B cell (primary cell): ENCODE measurements at regions not wholly inside any gene's neighbourhood (a gene's known extent, or its start where the extent isn't known, plus 50 kb on each side); places are given as distances from the start of the nearest gene placed in this dataset.

ENCODE experiments used
- ATAC-seq: fragments of 200-7000 bp; cut with Tn5 transposase; one replicate; pipeline ENCODE4 v1.10.0; 2021; ENCODE audit warnings: low read depth, mild to moderate bottlenecking, moderate number of reproducible peaks, moderate library complexity
- CTCF ChIA-PET: fragments of 350-600 bp; sonication (Branson Sonifier 250); formaldehyde crosslinking; loops from one replicate; lab custom pipeline; 2021; ENCODE audit warnings: antibody characterized with exemption, inconsistent platforms; lab: Charles Lee
- POLR2A ChIA-PET: fragments of 350-600 bp; sonication (Branson Sonifier 250); formaldehyde crosslinking; loops from one replicate; lab custom pipeline; 2021; ENCODE audit warnings: antibody characterized with exemption; lab: Charles Lee
- DNase-seq: peaks from one replicate; pipeline ENCODE4 v3.0.0; 2013
- H2AFZ ChIP-seq: 2 replicates; pipeline ENCODE4 v1.6.1; 2012; ENCODE audit warnings: mild to moderate bottlenecking, low read depth, low read length; ENCODE audit not compliant: insufficient read depth, poor library complexity, severe bottlenecking
- H3K27ac ChIP-seq, 2 donors: 1 replicate in 1 of 2; 2 replicates in 1 of 2; pipeline ENCODE4 v1.5.1; 2012 to 2013; ENCODE audit warnings: low read length in 2 of 2, mild to moderate bottlenecking in 2 of 2, moderate library complexity in 1 of 2
- H3K27me3 ChIP-seq, 4 experiments: fragments of 200-600 bp in 1 of 4; sonication (generic) in 1 of 4; replicated peaks in 1 of 4; 1 replicate in 2 of 4; 2 replicates in 2 of 4; pipeline versions ENCODE4 v1.6.1 to v1.7.0; 2013 to 2016; ENCODE audit warnings: low read length in 3 of 4, mild to moderate bottlenecking in 2 of 4, mixed read lengths in 1 of 4, moderate library complexity in 1 of 4; ENCODE audit not compliant: insufficient read depth in 4 of 4, control insufficient read depth in 3 of 4; ENCODE audit errors: control extremely low read depth in 1 of 4
- H3K36me3 ChIP-seq, 2 experiments: replicated peaks in 1 of 2; 1 replicate in 1 of 2; 2 replicates in 1 of 2; pipeline versions ENCODE4 v1.6.1 to v1.7.1; 2013; ENCODE audit warnings: low read length in 1 of 2; ENCODE audit not compliant: insufficient read depth in 2 of 2, control insufficient read depth in 1 of 2; ENCODE audit errors: control extremely low read depth in 1 of 2, extremely low read depth in 1 of 2
- H3K4me1 ChIP-seq, 2 donors: fragments of 200-600 bp in 1 of 2; sonication (generic) in 1 of 2; 1 replicate in 1 of 2; 2 replicates in 1 of 2; pipeline versions ENCODE4 v1.5.1 to v1.6.1; 2013 to 2017; ENCODE audit warnings: low read length in 2 of 2; ENCODE audit not compliant: control insufficient read depth in 2 of 2, insufficient read depth in 2 of 2
- H3K4me2 ChIP-seq: replicated peaks from 2 replicates; pipeline ENCODE3; 2012; ENCODE audit warnings: mild to moderate bottlenecking, low read depth, low read length; ENCODE audit not compliant: poor library complexity, severe bottlenecking
- H3K4me3 ChIP-seq, 5 experiments: fragments of 200-600 bp in 1 of 5; sonication (generic) in 1 of 5; 1 replicate in 3 of 5; 2 replicates in 2 of 5; pipeline versions ENCODE4 v1.5.1 to v1.7.0; 2011 to 2016; ENCODE audit warnings: low read length in 4 of 5, mild to moderate bottlenecking in 4 of 5, low read depth in 2 of 5, control low read depth in 1 of 5, moderate library complexity in 1 of 5; ENCODE audit not compliant: insufficient read depth in 1 of 5; ENCODE audit errors: control extremely low read depth in 1 of 5, extremely low read depth in 1 of 5
- H3K79me2 ChIP-seq: fragments of 200-600 bp; sonication (generic); one replicate; pipeline ENCODE4 v1.6.0; 2016; ENCODE audit warnings: low read length; ENCODE audit not compliant: control insufficient read depth, insufficient read depth
- H3K9ac ChIP-seq: fragments of 200-600 bp; sonication (generic); 2 replicates; pipeline ENCODE4 v1.6.1; 2017; ENCODE audit warnings: mild to moderate bottlenecking, low read length, moderate library complexity
- H3K9me3 ChIP-seq, 3 donors: one replicate each; pipeline versions ENCODE4 v1.6.1 to v1.7.1; 2013; ENCODE audit warnings: low read length in 2 of 3; ENCODE audit not compliant: control insufficient read depth in 2 of 3, insufficient read depth in 1 of 3; ENCODE audit errors: control extremely low read depth in 1 of 3
- H4K20me1 ChIP-seq: 2 replicates; pipeline ENCODE4 v1.6.0; 2012; ENCODE audit warnings: mild to moderate bottlenecking, low read length; ENCODE audit not compliant: insufficient read depth, control insufficient read depth, poor library complexity, severe bottlenecking
- H3K27ac Mint-ChIP-seq: one replicate; pipeline ENCODE4 v1.8.0; 2021; ENCODE audit warnings: mixed read lengths
- H3K27me3 Mint-ChIP-seq: one replicate; pipeline ENCODE4 v1.8.0; 2021; ENCODE audit warnings: mixed read lengths
- H3K4me1 Mint-ChIP-seq: one replicate; pipeline ENCODE4 v1.8.0; 2021; ENCODE audit warnings: mixed read lengths
- H3K4me3 Mint-ChIP-seq: one replicate; pipeline ENCODE4 v1.8.0; 2021; ENCODE audit warnings: mixed read lengths
- H3K9me3 Mint-ChIP-seq: one replicate; pipeline ENCODE4 v1.8.0; 2022; ENCODE audit warnings: mixed read lengths; ENCODE audit not compliant: insufficient read depth
- EZH2 ChIP-seq: IDR thresholded peaks from 2 replicates; pipeline ENCODE4 v1.6.1; 2012; ENCODE audit warnings: borderline replicate concordance, low read depth, mild to moderate bottlenecking, moderate library complexity, low read length; ENCODE audit not compliant: insufficient read depth, poor library complexity, severe bottlenecking
- WGBS: methylation state at CpG from one replicate; pipeline ENCODE4 v1.1.5; 2013; ENCODE audit warnings: missing lambda C conversion rate; ENCODE audit not compliant: insufficient coverage; 5-methylcytosine and 5-hydroxymethylcytosine counted together
- intact Hi-C: fragments of 100-400 bp; cut with micrococcal nuclease; formaldehyde crosslinking; loops from one replicate; pipeline ENCODE4 v1.10.0; 2022
- TF ChIP-seq, protein P1 (sequence below): fragments of 200-600 bp; IDR thresholded peaks from one replicate; pipeline ENCODE4 v1.8.0; 2022; ENCODE audit warnings: antibody characterized with exemption, mild to moderate bottlenecking

DNA sequence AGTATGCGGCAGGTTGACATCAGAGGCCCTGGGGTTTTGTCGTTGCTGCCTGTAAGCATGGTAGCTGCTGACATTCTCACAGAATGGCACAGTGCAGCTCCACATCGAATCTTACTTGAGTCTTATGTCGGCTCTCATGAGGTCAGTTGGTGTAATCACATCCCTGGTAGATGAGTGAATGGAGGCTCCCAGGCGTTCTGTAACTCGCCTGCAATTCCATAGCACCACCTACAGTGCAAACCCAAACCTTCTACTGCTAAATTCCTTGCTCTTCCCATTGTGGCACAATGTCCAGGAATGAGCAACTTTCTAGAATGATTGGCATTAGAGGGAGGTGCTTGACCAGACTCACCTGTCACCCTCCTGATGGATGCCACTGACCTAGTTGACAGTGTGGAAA is 578.4 kb downstream of the CCDC171 start:
- no peak overlapping the region for H3K4me3 ChIP-seq
- Mint-ChIP-seq H3K27ac (no peak overlapping the region), H3K27me3 (no peaks in the 10 kb centered on the region), H3K9me3 (no peaks in the 10 kb centered on the region), H3K4me3 (no peak overlapping the region), H3K4me1 (no peaks in the 10 kb centered on the region)
- H3K9ac ChIP-seq: no peak overlapping the region
- ChIA-PET POLR2A (no interaction called here), CTCF (no interaction called here)
- no peak for DNase-seq
- no peaks in the 10 kb centered on the region for H4K20me1 ChIP-seq
- no peaks in the 10 kb centered on the region for H3K36me3 ChIP-seq
- H3K4me1 ChIP-seq: no peaks in the 10 kb centered on the region
- no peak overlapping the region for H3K4me2 ChIP-seq
- H3K9me3 ChIP-seq: peaks cover 0 to 16% (median 0%) of the 10 kb centered on the region in 3 donors
- no peak overlapping the region for H3K27ac ChIP-seq
- ATAC-seq: no peak
- H2AFZ ChIP-seq: no peak overlapping the region
- WGBS: 89% methylated on average over 4 of the region's 6 CpGs
- no peaks in the 10 kb centered on the region for H3K27me3 ChIP-seq
- H3K79me2 ChIP-seq: no peaks in the 10 kb centered on the region
- intact Hi-C loops: no loop called here
- TF ChIP-seq, protein P1, sequence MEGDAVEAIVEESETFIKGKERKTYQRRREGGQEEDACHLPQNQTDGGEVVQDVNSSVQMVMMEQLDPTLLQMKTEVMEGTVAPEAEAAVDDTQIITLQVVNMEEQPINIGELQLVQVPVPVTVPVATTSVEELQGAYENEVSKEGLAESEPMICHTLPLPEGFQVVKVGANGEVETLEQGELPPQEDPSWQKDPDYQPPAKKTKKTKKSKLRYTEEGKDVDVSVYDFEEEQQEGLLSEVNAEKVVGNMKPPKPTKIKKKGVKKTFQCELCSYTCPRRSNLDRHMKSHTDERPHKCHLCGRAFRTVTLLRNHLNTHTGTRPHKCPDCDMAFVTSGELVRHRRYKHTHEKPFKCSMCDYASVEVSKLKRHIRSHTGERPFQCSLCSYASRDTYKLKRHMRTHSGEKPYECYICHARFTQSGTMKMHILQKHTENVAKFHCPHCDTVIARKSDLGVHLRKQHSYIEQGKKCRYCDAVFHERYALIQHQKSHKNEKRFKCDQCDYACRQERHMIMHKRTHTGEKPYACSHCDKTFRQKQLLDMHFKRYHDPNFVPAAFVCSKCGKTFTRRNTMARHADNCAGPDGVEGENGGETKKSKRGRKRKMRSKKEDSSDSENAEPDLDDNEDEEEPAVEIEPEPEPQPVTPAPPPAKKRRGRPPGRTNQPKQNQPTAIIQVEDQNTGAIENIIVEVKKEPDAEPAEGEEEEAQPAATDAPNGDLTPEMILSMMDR: no peak
- no peak for TF ChIP-seq EZH2

DNA sequence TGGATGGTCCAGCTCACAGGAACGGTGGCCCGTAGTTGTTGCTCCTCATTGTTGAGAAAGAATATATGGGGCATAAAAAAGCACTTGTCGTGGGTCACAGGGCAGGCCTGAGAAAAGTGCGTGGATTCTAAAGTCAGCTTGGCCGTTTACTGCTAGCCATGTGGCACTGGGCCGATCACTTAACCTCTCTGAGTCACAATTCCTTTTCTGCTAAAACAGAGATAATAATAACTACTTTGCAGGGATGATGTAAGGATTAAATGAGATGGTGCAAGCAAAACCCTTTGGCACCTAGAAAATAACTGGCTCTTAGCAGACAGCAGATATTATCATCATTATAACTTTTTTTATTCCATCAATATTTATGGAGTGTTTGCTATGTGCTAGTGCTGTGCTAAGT is 579.7 kb downstream of the CCDC171 start:
- TF ChIP-seq, protein P1: no peak
- TF ChIP-seq EZH2: no peak
- no peaks in the 10 kb centered on the region for H4K20me1 ChIP-seq
- H3K4me2 ChIP-seq: no peak overlapping the region
- ChIA-PET CTCF (interaction anchor here (1.3 kb wide), 1 partner anchor 10 kb away, joined by 3 read pairs; no protein-coding TSS in a partner anchor), POLR2A (no interaction called here)
- H3K9ac ChIP-seq: no peak overlapping the region
- no peaks in the 10 kb centered on the region for H3K79me2 ChIP-seq
- DNase-seq (no peak), ATAC-seq (no peak)
- Mint-ChIP-seq H3K4me1 (no peaks in the 10 kb centered on the region), H3K27me3 (no peaks in the 10 kb centered on the region), H3K27ac (no peak overlapping the region), H3K9me3 (no peaks in the 10 kb centered on the region), H3K4me3 (no peak overlapping the region)
- no peak overlapping the region for H2AFZ ChIP-seq
- H3K4me1 ChIP-seq: no peaks in the 10 kb centered on the region
- intact Hi-C loops: no loop called here
- H3K9me3 ChIP-seq: peaks cover 0 to 22% (median 0%) of the 10 kb centered on the region in 3 donors
- H3K27me3 ChIP-seq: no peaks in the 10 kb centered on the region
- H3K27ac ChIP-seq: no peak overlapping the region
- no peak overlapping the region for H3K4me3 ChIP-seq
- WGBS: 92% methylated on average over 2 of the region's 6 CpGs
- H3K36me3 ChIP-seq: no peaks in the 10 kb centered on the region
